A549 (cell line): ENCODE measurements at regions not wholly inside any gene's neighbourhood (a gene's known extent, or its start where the extent isn't known, plus 50 kb on each side); places are given as distances from the start of the nearest gene placed in this dataset.

Experiments
- ATAC-seq, 2 experiments: fragments of 200-7000 bp in 1 of 2; fragments of >200 bp in 1 of 2; cut with Nextera tagmentation in 1 of 2; cut with Tn5 transposase in 1 of 2; 3 replicates each; pipeline versions ENCODE4 v1.8.0 to v1.9.1; 2018 to 2020; ENCODE audit warnings: mild to moderate bottlenecking in 1 of 2, moderate library complexity in 1 of 2
- CTCF ChIA-PET: fragments of 300-600 bp; sonication (Branson Sonifier 250); formaldehyde crosslinking; extraction: SDS; loops from one replicate; lab custom pipeline; 2021; ENCODE audit warnings: antibody characterized with exemption, inconsistent platforms; lab: Yijun Ruan, JAX
- POLR2A ChIA-PET: fragments of 350-600 bp; formaldehyde crosslinking; extraction: SDS; loops from one replicate; lab custom pipeline; 2021; ENCODE audit warnings: antibody characterized with exemption, inconsistent platforms; lab: Yijun Ruan, JAX
- DNase-seq, 2 experiments: peaks; one replicate each; pipeline versions ENCODE4 v3.0.0 to v3.0.0-alpha.2; 2011 to 2016; ENCODE audit warnings: low read depth in 1 of 2, low spot score in 1 of 2
- FAIRE-seq: peaks from 2 replicates; lab custom pipeline; 2011; peaks lifted over from hg19 to GRCh38; lab: Jason Lieb, UNC
- H3K27ac ChIP-seq, 2 experiments: fragments of >200 bp; sonication (Bioruptor Twin); formaldehyde crosslinking; 3 replicates each; pipeline ENCODE4 v1.5.1; 2016 to 2017
- H3K4me1 ChIP-seq: fragments of >200 bp; sonication (Bioruptor Twin); formaldehyde crosslinking; 3 replicates; pipeline ENCODE4 v1.6.1; 2016
- H3K4me2 ChIP-seq: fragments of >200 bp; sonication (Bioruptor Twin); formaldehyde crosslinking; 3 replicates; pipeline ENCODE4 v1.6.1; 2016
- H3K4me3 ChIP-seq: fragments of >200 bp; sonication (Bioruptor Twin); formaldehyde crosslinking; 3 replicates; pipeline ENCODE4 v1.5.1; 2016
- H3K9me3 ChIP-seq: fragments of >200 bp; sonication (Bioruptor Twin); formaldehyde crosslinking; 3 replicates; pipeline ENCODE4 v1.6.1; 2016
- CTCF ChIP-seq: fragments of >200 bp; sonication (Bioruptor Twin); formaldehyde crosslinking; IDR thresholded peaks from 3 replicates; pipeline ENCODE4 v1.5.1; 2016
- HDAC2 ChIP-seq: fragments of 200-600 bp; sonication (generic); IDR thresholded peaks from 2 replicates; pipeline ENCODE4 v1.6.1; 2016
- HEYL ChIP-seq: fragments of 250-450 bp; sonication (Bioruptor Pico); IDR thresholded peaks from 2 replicates; pipeline ENCODE4 v1.8.0; 2021; ENCODE audit warnings: mild to moderate bottlenecking, moderate library complexity
- HOXB13 ChIP-seq: fragments of 250-450 bp; sonication (Bioruptor Pico); IDR thresholded peaks from 2 replicates; pipeline ENCODE4 v1.5.0; 2020; ENCODE audit warnings: low read depth, mild to moderate bottlenecking, moderate library complexity
- PBX3 ChIP-seq: IDR thresholded peaks from 2 replicates; pipeline ENCODE4 v1.6.1; 2012
- RAD21 ChIP-seq, 2 experiments: fragments of >200 bp in 1 of 2; sonication (Bioruptor Twin) in 1 of 2; formaldehyde crosslinking in 1 of 2; IDR thresholded peaks in 1 of 2; conservative IDR thresholded peaks in 1 of 2; 2 replicates in 1 of 2; 3 replicates in 1 of 2; pipeline ENCODE4 v1.6.1; 2012 to 2018; ENCODE audit warnings: inconsistent platforms in 1 of 2
- RCOR1 ChIP-seq: fragments of 150-350 bp; IDR thresholded peaks from 2 replicates; pipeline ENCODE4 v1.6.1; 2014; ENCODE audit warnings: antibody characterized with exemption, low read length, low read depth
- REST ChIP-seq: fragments of 200-600 bp; sonication (generic); IDR thresholded peaks from 2 replicates; pipeline ENCODE4 v1.6.1; 2016; ENCODE audit warnings: antibody characterized with exemption, mild to moderate bottlenecking, moderate library complexity
- ZC3H11A ChIP-seq: fragments of 450-650 bp; IDR thresholded peaks from 2 replicates; pipeline ENCODE4 v1.6.1; 2014; ENCODE audit warnings: antibody characterized with exemption, mild to moderate bottlenecking
- WGBS: methylation state at CpG from one replicate; pipeline ENCODE4 v1.1.6; 2017; ENCODE audit errors: missing lambda C conversion rate; 5-methylcytosine and 5-hydroxymethylcytosine counted together
- TF ChIP-seq, protein P1 (sequence below): fragments of 250-450 bp; sonication (Bioruptor Pico); IDR thresholded peaks from 2 replicates; pipeline ENCODE4 v1.5.0; 2021; ENCODE audit warnings: mild to moderate bottlenecking, moderate library complexity, borderline replicate concordance
- TF ChIP-seq, protein P2 (sequence below): fragments of 250-450 bp; sonication (Bioruptor Pico); IDR thresholded peaks from 2 replicates; pipeline ENCODE4 v1.5.0; 2020; ENCODE audit warnings: low read depth, mild to moderate bottlenecking, moderate library complexity
- TF ChIP-seq, protein P3 (sequence below): IDR thresholded peaks from 2 replicates; pipeline ENCODE4 v1.6.1; 2012; ENCODE audit warnings: low read depth, borderline replicate concordance

GRCh38 chr11:8766043-8766987, 83.7 kb downstream of the RPL27A start (continued):
- TF ChIP-seq CTCF (no peak), PBX3 (no peak), HEYL (CRISPR knock-in tag) (no peak), RAD21 (conservative IDR thresholded peaks at IDR 0.05 in 1 of 2, IDR thresholded peaks at IDR 0.05 in 1 of 2) (no peak)
- TF ChIP-seq, protein P1, sequence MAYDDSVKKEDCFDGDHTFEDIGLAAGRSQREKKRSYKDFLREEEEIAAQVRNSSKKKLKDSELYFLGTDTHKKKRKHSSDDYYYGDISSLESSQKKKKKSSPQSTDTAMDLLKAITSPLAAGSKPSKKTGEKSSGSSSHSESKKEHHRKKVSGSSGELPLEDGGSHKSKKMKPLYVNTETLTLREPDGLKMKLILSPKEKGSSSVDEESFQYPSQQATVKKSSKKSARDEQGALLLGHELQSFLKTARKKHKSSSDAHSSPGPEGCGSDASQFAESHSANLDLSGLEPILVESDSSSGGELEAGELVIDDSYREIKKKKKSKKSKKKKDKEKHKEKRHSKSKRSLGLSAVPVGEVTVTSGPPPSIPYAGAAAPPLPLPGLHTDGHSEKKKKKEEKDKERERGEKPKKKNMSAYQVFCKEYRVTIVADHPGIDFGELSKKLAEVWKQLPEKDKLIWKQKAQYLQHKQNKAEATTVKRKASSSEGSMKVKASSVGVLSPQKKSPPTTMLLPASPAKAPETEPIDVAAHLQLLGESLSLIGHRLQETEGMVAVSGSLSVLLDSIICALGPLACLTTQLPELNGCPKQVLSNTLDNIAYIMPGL (CRISPR knock-in tag), result no peak
- TF ChIP-seq, protein P2, sequence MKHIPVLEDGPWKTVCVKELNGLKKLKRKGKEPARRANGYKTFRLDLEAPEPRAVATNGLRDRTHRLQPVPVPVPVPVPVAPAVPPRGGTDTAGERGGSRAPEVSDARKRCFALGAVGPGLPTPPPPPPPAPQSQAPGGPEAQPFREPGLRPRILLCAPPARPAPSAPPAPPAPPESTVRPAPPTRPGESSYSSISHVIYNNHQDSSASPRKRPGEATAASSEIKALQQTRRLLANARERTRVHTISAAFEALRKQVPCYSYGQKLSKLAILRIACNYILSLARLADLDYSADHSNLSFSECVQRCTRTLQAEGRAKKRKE (CRISPR knock-in tag), result no peak
- TF ChIP-seq, all 56 proteins: peak for 0

DNA sequence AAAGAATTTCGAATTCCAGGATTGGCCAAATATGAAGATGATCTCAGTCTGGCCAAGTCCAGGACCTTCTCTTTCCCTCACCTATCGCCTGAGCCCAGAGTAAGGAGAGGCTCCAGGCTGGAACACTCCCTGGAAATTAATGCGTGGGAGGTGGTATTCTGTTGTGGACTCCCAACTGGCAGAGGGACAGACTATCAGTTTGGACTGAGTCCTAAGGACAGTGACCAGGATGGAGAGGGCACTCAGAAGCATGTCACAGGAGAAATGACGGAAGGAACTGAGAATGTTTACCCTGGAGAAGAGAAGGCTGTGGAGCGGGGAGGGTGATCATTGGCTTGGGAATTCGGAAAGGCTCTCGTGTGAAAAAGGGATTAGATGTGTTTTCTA, 84.4 kb downstream of the RPL27A start:
- H3K4me1 ChIP-seq, result peaks cover 24% of the 10 kb centered on the region

More for the DNA sequence above, 84.4 kb downstream of the RPL27A start:
- 83% methylated on average over 7 of the region's 7 CpGs for WGBS
- POLR2A ChIA-PET, result no interaction called here
- Histone ChIP-seq H3K4me2 (no peak overlapping the region), H3K4me3 (no peak overlapping the region), H3K9me3 (no peaks in the 10 kb centered on the region), H3K27ac (no peak overlapping the region)
- no peak for FAIRE-seq
- ATAC-seq, result no peak
- no peak for DNase-seq
- TF ChIP-seq, protein P3, sequence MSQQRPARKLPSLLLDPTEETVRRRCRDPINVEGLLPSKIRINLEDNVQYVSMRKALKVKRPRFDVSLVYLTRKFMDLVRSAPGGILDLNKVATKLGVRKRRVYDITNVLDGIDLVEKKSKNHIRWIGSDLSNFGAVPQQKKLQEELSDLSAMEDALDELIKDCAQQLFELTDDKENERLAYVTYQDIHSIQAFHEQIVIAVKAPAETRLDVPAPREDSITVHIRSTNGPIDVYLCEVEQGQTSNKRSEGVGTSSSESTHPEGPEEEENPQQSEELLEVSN, result no peak
- TF ChIP-seq ZC3H11A (no peak), HDAC2 (no peak), REST (no peak), HOXB13 (no peak), RCOR1 (no peak)
- TF ChIP-seq, protein P1 (CRISPR knock-in tag), result no peak
- CTCF ChIA-PET, result no interaction called here
